HCT116 (cell line): ENCODE measurements at regions not wholly inside any gene's neighbourhood (a gene's known extent, or its start where the extent isn't known, plus 50 kb on each side); places are given as distances from the start of the nearest gene placed in this dataset.

Experiments used
- ATAC-seq: fragments of 200-7000 bp; cut with Tn5 transposase; 2 replicates; pipeline ENCODE4 v1.9.1; 2020; ENCODE audit warnings: mild to moderate bottlenecking, moderate library complexity
- BruUV-seq: library from RNA; stranded (reverse); fragments of 400-500 nt; replicated peaks from 2 replicates; lab custom pipeline; 2021; lab: Mats Ljungman, UMichigan
- CTCF ChIA-PET: fragments of 300-600 bp; sonication (Branson Sonifier 250); formaldehyde crosslinking; loops from one replicate; lab custom pipeline; 2021; ENCODE audit warnings: antibody characterized with exemption; lab: Charles Lee
- POLR2A ChIA-PET: fragments of 300-600, 350-600 bp; sonication (Branson Sonifier 250); formaldehyde crosslinking; loops from one replicate; lab custom pipeline; 2021; ENCODE audit warnings: antibody characterized with exemption; lab: Charles Lee
- RAD21 ChIA-PET, 2 experiments: fragments of 300-600 bp; sonication (Branson Sonifier 250); formaldehyde crosslinking; loops; one replicate each; lab custom pipeline; 2023; ENCODE audit warnings: low total read pairs in 2 of 2; ENCODE audit not compliant: uncharacterized antibody in 2 of 2, unreplicated experiment in 2 of 2, low non-redundant PET in 1 of 2; lab: Charles Lee
- DNase-seq: peaks from one replicate; pipeline ENCODE4 v3.0.0-alpha.2; 2010; ENCODE audit warnings: low read depth, low spot score
- H2AFZ ChIP-seq: fragments of 200-600 bp; shearing (Covaris generic), sonication (generic); 2 replicates; pipeline ENCODE4 v1.6.1; 2017; ENCODE audit warnings: low read depth, mixed run types, mixed read lengths, antibody characterized with exemption, low read length; ENCODE audit not compliant: poor library complexity, severe bottlenecking
- H3K27ac ChIP-seq: 2 replicates; pipeline ENCODE4 v1.5.1; 2012; ENCODE audit warnings: low read depth, low read length
- H3K27me3 ChIP-seq: fragments of 200-600 bp; sonication (generic); 2 replicates; pipeline ENCODE4 v1.6.1; 2016; ENCODE audit warnings: mixed run types, low read length, mixed read lengths; ENCODE audit not compliant: insufficient read depth
- H3K36me3 ChIP-seq, 2 experiments: fragments of 200-500 bp in 1 of 2; fragments of 200-600 bp in 1 of 2; sonication (Bioruptor generic) in 1 of 2; sonication (generic) in 1 of 2; 2 replicates each; pipeline versions ENCODE4 v1.5.1 to v1.6.1; 2014 to 2016; ENCODE audit warnings: low read length in 2 of 2, inconsistent platforms in 1 of 2, mixed read lengths in 1 of 2, mixed run types in 1 of 2; ENCODE audit not compliant: insufficient read depth in 2 of 2, control insufficient read depth in 1 of 2
- H3K4me1 ChIP-seq, 2 experiments: fragments of 200-600 bp in 1 of 2; sonication (generic) in 1 of 2; 2 replicates each; pipeline versions ENCODE4 v1.5.1 to v1.6.1; 2012 to 2017; ENCODE audit warnings: low read length in 2 of 2, inconsistent platforms in 1 of 2, mild to moderate bottlenecking in 1 of 2, mixed read lengths in 1 of 2, mixed run types in 1 of 2, moderate library complexity in 1 of 2; ENCODE audit not compliant: insufficient read depth in 2 of 2, control insufficient read depth in 1 of 2
- H3K4me2 ChIP-seq: fragments of 200-600 bp; sonication (generic); 2 replicates; pipeline ENCODE4 v1.6.1; 2017; ENCODE audit warnings: mixed run types, low read length, mixed read lengths
- H3K4me3 ChIP-seq, 2 experiments: fragments of 200-600 bp in 1 of 2; sonication (generic) in 1 of 2; replicated peaks in 1 of 2; 2 replicates each; pipeline ENCODE4 v1.5.1; 2011 to 2016; ENCODE audit warnings: low read length in 2 of 2, control low read depth in 1 of 2, low read depth in 1 of 2, mild to moderate bottlenecking in 1 of 2, mixed read lengths in 1 of 2, mixed run types in 1 of 2
- H3K79me2 ChIP-seq: fragments of 200-600 bp; sonication (generic); 2 replicates; pipeline ENCODE4 v1.6.1; 2017; ENCODE audit warnings: mild to moderate bottlenecking, mixed run types, low read length, moderate library complexity, mixed read lengths; ENCODE audit not compliant: insufficient read depth
- H3K9ac ChIP-seq: fragments of 200-600 bp; sonication (generic); 2 replicates; pipeline ENCODE4 v1.6.1; 2016; ENCODE audit warnings: low read length, mixed read lengths
- H3K9me2 ChIP-seq: fragments of 200-600 bp; sonication (generic), shearing (Covaris generic); 2 replicates; pipeline ENCODE4 v1.6.1; 2017; ENCODE audit warnings: mixed run types, mild to moderate bottlenecking, moderate library complexity; ENCODE audit not compliant: insufficient read depth
- H3K9me3 ChIP-seq, 2 experiments: fragments of 200-500 bp in 1 of 2; fragments of 200-600 bp in 1 of 2; sonication (Bioruptor generic) in 1 of 2; sonication (generic) in 1 of 2; 2 replicates each; pipeline ENCODE4 v1.6.1; 2014 to 2017; ENCODE audit warnings: low read length in 2 of 2, mixed read lengths in 2 of 2, inconsistent platforms in 1 of 2, low read depth in 1 of 2, mild to moderate bottlenecking in 1 of 2, mixed run types in 1 of 2, moderate library complexity in 1 of 2; ENCODE audit not compliant: control insufficient read depth in 1 of 2, insufficient read depth in 1 of 2
- H4K20me1 ChIP-seq: fragments of 200-600 bp; sonication (generic), shearing (Covaris generic); 2 replicates; pipeline ENCODE4 v1.6.1; 2017; ENCODE audit warnings: mixed run types, mild to moderate bottlenecking, moderate library complexity; ENCODE audit not compliant: insufficient read depth
- CEBPB ChIP-seq: IDR thresholded peaks from 2 replicates; pipeline ENCODE4 v1.6.1; 2012; ENCODE audit warnings: low read depth
- EZH2 ChIP-seq: fragments of 200-600 bp; sonication (generic); IDR thresholded peaks from 2 replicates; pipeline ENCODE4 v1.6.1; 2017; ENCODE audit warnings: antibody characterized with exemption, mixed run types
- FOSL1 ChIP-seq: IDR thresholded peaks from 2 replicates; pipeline ENCODE4 v1.6.1; 2012; ENCODE audit warnings: low read depth
- POLR2A ChIP-seq: IDR thresholded peaks from 2 replicates; pipeline ENCODE4 v1.7.0; 2011; ENCODE audit warnings: borderline replicate concordance; ENCODE audit not compliant: insufficient read depth, insufficient read length; ENCODE audit errors: extremely low read depth
- POLR2AphosphoS5 ChIP-seq: IDR thresholded peaks from 2 replicates; pipeline ENCODE4 v1.6.1; 2011; ENCODE audit warnings: mild to moderate bottlenecking, low read depth, low read length, moderate library complexity
- RAD21 ChIP-seq: IDR thresholded peaks from 2 replicates; pipeline ENCODE4 v1.6.1; 2012; ENCODE audit warnings: low read depth, mild to moderate bottlenecking
- SIN3A ChIP-seq: IDR thresholded peaks from 2 replicates; pipeline ENCODE4 v1.6.1; 2012; ENCODE audit warnings: low read depth
- SP1 ChIP-seq: IDR thresholded peaks from 2 replicates; pipeline ENCODE4 v1.6.1; 2012; ENCODE audit warnings: low read depth
- YY1 ChIP-seq: IDR thresholded peaks from 2 replicates; pipeline ENCODE4 v1.6.1; 2011; ENCODE audit warnings: low read length, low read depth, moderate library complexity, mild to moderate bottlenecking; ENCODE audit not compliant: insufficient replicate concordance; ENCODE audit errors: extremely low read depth
- ZFX ChIP-seq: fragments of 450-650 bp; IDR thresholded peaks from 2 replicates; pipeline ENCODE4 v1.6.1; 2017
- ZNF274 ChIP-seq: fragments of 200-500 bp; sonication (Bioruptor generic); IDR thresholded peaks from 2 replicates; pipeline ENCODE4 v1.6.1; 2014; ENCODE audit warnings: mild to moderate bottlenecking, low read depth, low read length, inconsistent platforms
- intact Hi-C: fragments of 100-400 bp; cut with micrococcal nuclease; formaldehyde crosslinking; loops from 2 replicates; pipeline ENCODE4 v1.10.0; 2022

- no peaks in the 10 kb centered on the region for H3K27me3 ChIP-seq
- no peaks in the 10 kb centered on the region for H3K9me2 ChIP-seq
- intact Hi-C loops: no loop called here
- ChIA-PET POLR2A (no interaction called here), RAD21 (no interaction called here), CTCF (interaction anchor here (1.8 kb wide), 1 partner anchor 173 kb away, joined by 7 read pairs; no protein-coding TSS in a partner anchor)
- DNase-seq (no peak), ATAC-seq (no peak)
- H4K20me1 ChIP-seq: no peaks in the 10 kb centered on the region
- H3K36me3 ChIP-seq: no peaks in the 10 kb centered on the region
- peaks cover 0 to 19% of the 10 kb centered on the region in 2 experiments; a peak in 2 of 4 replicates for H3K4me1 ChIP-seq
- no peak overlapping the region for H3K4me3 ChIP-seq
- no peak overlapping the region for H2AFZ ChIP-seq
- H3K27ac ChIP-seq: no peak overlapping the region
- no peaks in the 10 kb centered on the region for H3K79me2 ChIP-seq
- H3K9ac ChIP-seq: no peak overlapping the region
- no TSS peak for BruUV-seq
- no peak for TF ChIP-seq CEBPB
- no peak for TF ChIP-seq YY1
- no peak for TF ChIP-seq SP1
- no peak for TF ChIP-seq ZFX
- no peak for TF ChIP-seq POLR2AphosphoS5
- no peak for TF ChIP-seq ZNF274
- TF ChIP-seq SIN3A: no peak
- no peak for TF ChIP-seq RAD21
- TF ChIP-seq EZH2: no peak
- no peak for TF ChIP-seq POLR2A
- TF ChIP-seq FOSL1: no peak
- no peak overlapping the region for H3K4me2 ChIP-seq
- H3K9me3 ChIP-seq: no peaks in the 10 kb centered on the region; a peak in 1 of 4 replicates
Observed at GRCh38 chr2:238686223-238686622, 161.7 kb upstream of the TWIST2 start.
